T-cell (primary cell): ENCODE measurements at regions not wholly inside any gene's neighbourhood (a gene's known extent, or its start where the extent isn't known, plus 50 kb on each side); places are given as distances from the start of the nearest gene placed in this dataset.

Experiments
- ATAC-seq, 4 experiments: fragments of 200-7000 bp in 3 of 4; fragments of 150-1000 bp in 1 of 4; cut with Tn5 transposase; replicated peaks in 1 of 4; 1 replicate in 3 of 4; 2 replicates in 1 of 4; pipeline ENCODE4 v1.10.0; 2021; ENCODE audit warnings: moderate library complexity in 3 of 4, mild to moderate bottlenecking in 2 of 4, moderate number of reproducible peaks in 1 of 4
- CTCF ChIA-PET, 2 donors: fragments of 300-600 bp; sonication (Branson Sonifier 250); formaldehyde crosslinking; loops; one replicate each; lab custom pipeline; 2022; ENCODE audit warnings: antibody characterized with exemption in 2 of 2; lab: Charles Lee
- POLR2A ChIA-PET, 2 donors: fragments of 300-600 bp; sonication (Branson Sonifier 250); formaldehyde crosslinking; loops; one replicate each; lab custom pipeline; 2022; ENCODE audit warnings: antibody characterized with exemption in 2 of 2; lab: Charles Lee
- DNase-seq, 35 experiments: peaks; one replicate each; pipeline versions ENCODE4 v3.0.0 to v3.0.0-alpha.2; 2013 to 2023
- H3K27ac ChIP-seq: one replicate; pipeline ENCODE4 v1.5.1; 2013; ENCODE audit warnings: low read length
- H3K27me3 ChIP-seq, 2 experiments: replicated peaks in 1 of 2; 1 replicate in 1 of 2; 2 replicates in 1 of 2; pipeline versions ENCODE4 v1.6.1 to v1.7.0; 2013; ENCODE audit warnings: low read length in 1 of 2, mixed read lengths in 1 of 2; ENCODE audit not compliant: control insufficient read depth in 2 of 2, insufficient read depth in 2 of 2; ENCODE audit errors: extremely low read depth in 1 of 2
- H3K36me3 ChIP-seq, 2 donors: 1 replicate in 1 of 2; 2 replicates in 1 of 2; pipeline versions ENCODE4 v1.6.1 to v1.7.0; 2013; ENCODE audit warnings: low read length in 1 of 2; ENCODE audit not compliant: control insufficient read depth in 2 of 2, insufficient read depth in 1 of 2; ENCODE audit errors: extremely low read depth in 1 of 2
- H3K4me1 ChIP-seq, 2 experiments: 1 replicate in 1 of 2; 2 replicates in 1 of 2; pipeline versions ENCODE4 v1.6.1 to v1.7.0; 2013; ENCODE audit warnings: low read length in 2 of 2, mixed read lengths in 1 of 2; ENCODE audit not compliant: insufficient read depth in 2 of 2, control insufficient read depth in 1 of 2; ENCODE audit errors: extremely low read depth in 1 of 2
- H3K4me3 ChIP-seq, 2 donors: 1 replicate in 1 of 2; 2 replicates in 1 of 2; pipeline versions ENCODE4 v1.5.1 to v1.7.0; 2013; ENCODE audit warnings: mild to moderate bottlenecking in 2 of 2, low read length in 1 of 2, moderate library complexity in 1 of 2; ENCODE audit not compliant: control insufficient read depth in 1 of 2; ENCODE audit errors: extremely low read depth in 1 of 2
- H3K9me3 ChIP-seq: 2 replicates; pipeline ENCODE4 v1.7.0; 2013
- H3K27ac Mint-ChIP-seq, 2 donors: one replicate each; pipeline ENCODE4 v1.8.0; 2020 to 2021; ENCODE audit warnings: mild to moderate bottlenecking in 2 of 2, mixed read lengths in 2 of 2
- H3K27me3 Mint-ChIP-seq, 2 donors: one replicate each; pipeline ENCODE4 v1.8.0; 2021 to 2022; ENCODE audit warnings: mixed read lengths in 2 of 2
- H3K36me3 Mint-ChIP-seq: one replicate; pipeline ENCODE4 v1.8.0; 2021; ENCODE audit warnings: mixed read lengths
- H3K4me1 Mint-ChIP-seq, 3 donors: one replicate each; pipeline ENCODE4 v1.8.0; 2020 to 2022; ENCODE audit warnings: mixed read lengths in 3 of 3, mild to moderate bottlenecking in 1 of 3
- H3K4me3 Mint-ChIP-seq, 3 donors: one replicate each; pipeline ENCODE4 v1.8.0; 2020 to 2022; ENCODE audit warnings: mild to moderate bottlenecking in 3 of 3, mixed read lengths in 3 of 3, moderate library complexity in 3 of 3
- H3K9me3 Mint-ChIP-seq, 3 donors: one replicate each; pipeline ENCODE4 v1.8.0; 2020 to 2022; ENCODE audit warnings: mixed read lengths in 3 of 3
- WGBS: methylation state at CpG from one replicate; pipeline ENCODE4 v1.1.5; 2013; ENCODE audit warnings: missing lambda C conversion rate; ENCODE audit not compliant: insufficient coverage; 5-methylcytosine and 5-hydroxymethylcytosine counted together

DNA sequence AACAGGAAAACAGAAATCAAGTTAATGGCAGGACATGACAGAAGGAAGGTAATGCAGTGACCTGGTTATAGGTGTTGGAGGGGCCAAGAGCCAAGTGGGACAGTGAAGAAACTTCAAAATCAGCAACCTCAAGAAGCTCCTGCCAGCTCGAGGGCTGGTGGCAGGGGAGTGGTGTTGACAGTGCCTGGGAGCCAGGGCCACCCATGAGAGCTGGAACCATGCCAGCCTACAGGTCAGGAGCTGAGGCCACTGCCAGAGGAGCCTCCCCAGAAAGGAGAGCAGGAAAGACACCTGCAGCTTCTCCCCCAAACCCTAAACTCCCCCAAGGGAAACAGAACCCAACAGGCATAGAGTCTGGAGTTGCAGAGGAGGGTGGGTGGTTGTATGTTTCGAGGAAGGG, 262.1 kb downstream of the LRFN2 start:
- CTCF ChIA-PET: no interaction called here
- 36% methylated on average over 2 of the region's 2 CpGs for WGBS
- Histone ChIP-seq H3K27me3 (peaks cover 0 to 43% of the 10 kb centered on the region in 2 experiments), H3K4me3 (no peak overlapping the region), H3K36me3 (no peaks in the 10 kb centered on the region), H3K4me1 (peaks cover 0 to 7% of the 10 kb centered on the region in 2 experiments), H3K9me3 (no peaks in the 10 kb centered on the region), H3K27ac (no peak overlapping the region)
- Mint-ChIP-seq H3K4me1 (peaks cover 7 to 10% (median 8%) of the 10 kb centered on the region in 3 donors), H3K27ac (no peak overlapping the region), H3K27me3 (peaks cover 19 to 30% of the 10 kb centered on the region in 2 donors), H3K36me3 (no peaks in the 10 kb centered on the region), H3K9me3 (no peaks in the 10 kb centered on the region), H3K4me3 (no peak overlapping the region)
- no peak for ATAC-seq
- no peak for DNase-seq
- POLR2A ChIA-PET: no interaction called here

DNA sequence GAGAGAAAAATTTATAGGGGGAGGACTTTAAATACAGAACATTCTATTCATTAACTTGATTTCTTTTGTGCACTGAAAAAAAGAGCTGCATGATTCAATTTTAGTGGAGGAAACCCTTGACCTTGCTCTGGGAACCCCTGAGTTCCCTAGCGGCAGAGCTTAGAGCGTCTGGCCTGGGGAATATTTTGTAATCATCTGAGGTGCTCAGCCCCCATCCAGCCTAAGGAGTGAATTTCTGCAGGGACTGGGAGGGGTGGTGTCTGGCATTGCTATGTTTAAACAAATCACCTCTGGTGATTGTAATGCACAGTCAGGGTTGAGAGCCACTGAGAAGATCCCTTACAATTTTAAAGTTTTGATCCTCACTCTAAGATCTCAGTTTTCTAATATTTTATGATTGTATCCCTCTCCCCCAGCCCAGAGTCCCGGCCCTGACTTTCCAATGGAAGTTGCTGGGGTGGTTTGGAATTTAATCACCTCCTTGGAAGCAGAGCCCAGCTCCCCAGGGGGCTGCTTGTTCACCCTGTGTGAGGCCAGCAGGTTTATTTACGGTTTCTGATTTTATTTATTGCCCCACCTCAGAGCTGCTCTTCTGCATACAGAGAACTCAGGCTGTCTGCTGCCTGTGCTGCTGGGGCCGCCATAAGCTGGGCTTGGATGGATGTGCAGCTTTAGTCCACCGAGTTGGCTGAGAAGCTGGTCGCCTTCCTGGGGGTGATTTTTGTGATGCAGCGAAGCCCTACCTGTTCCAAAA, 263.1 kb downstream of the LRFN2 start:
- H3K27me3 ChIP-seq: peaks cover 0 to 39% of the 10 kb centered on the region in 2 experiments
- H3K9me3 Mint-ChIP-seq: peaks cover 0 to 6% (median 4%) of the 10 kb centered on the region in 3 donors
- no peak overlapping the region for H3K4me3 Mint-ChIP-seq
- no peak overlapping the region for H3K27ac ChIP-seq
- H3K9me3 ChIP-seq: no peaks in the 10 kb centered on the region
- ChIA-PET POLR2A (no interaction called here), CTCF (no interaction called here)
- H3K4me1 Mint-ChIP-seq: peaks cover 5 to 7% (median 7%) of the 10 kb centered on the region in 3 donors
- H3K27me3 Mint-ChIP-seq: peaks cover 21 to 31% of the 10 kb centered on the region in 2 donors
- no peaks in the 10 kb centered on the region for H3K36me3 ChIP-seq
- H3K27ac Mint-ChIP-seq: no peak overlapping the region
- no peak for ATAC-seq
- no peaks in the 10 kb centered on the region for H3K36me3 Mint-ChIP-seq
- no peak for DNase-seq
- H3K4me1 ChIP-seq: peaks cover 0 to 6% of the 10 kb centered on the region in 2 experiments
- H3K4me3 ChIP-seq: no peak overlapping the region
- 92% methylated on average over 2 of the region's 8 CpGs for WGBS

DNA sequence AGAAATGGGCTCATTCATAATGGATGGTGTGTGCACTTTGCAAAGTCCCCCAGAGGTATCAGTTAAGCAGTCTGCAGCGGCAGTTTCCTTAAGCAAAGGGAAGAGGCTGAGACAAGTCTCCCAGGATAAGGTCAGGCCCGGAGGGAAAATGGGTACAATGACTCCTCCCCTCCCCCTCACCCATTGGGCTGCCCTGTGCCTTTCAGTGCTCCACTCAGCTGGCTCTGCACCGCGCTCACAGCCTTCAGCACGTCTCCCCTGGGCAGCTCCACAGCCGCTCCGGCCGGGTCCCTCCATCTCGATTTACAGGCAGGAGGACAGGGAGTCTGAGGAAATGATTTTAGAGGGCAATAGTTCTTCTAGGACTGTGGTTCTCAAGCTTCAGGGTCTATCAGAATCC, 264.8 kb downstream of the LRFN2 start:
- Mint-ChIP-seq H3K27ac (no peak overlapping the region), H3K4me1 (peaks cover 0 to 2% (median 0%) of the 10 kb centered on the region in 3 donors), H3K9me3 (peaks cover 0 to 7% (median 4%) of the 10 kb centered on the region in 3 donors), H3K4me3 (no peak overlapping the region), H3K27me3 (peaks cover 20 to 21% of the 10 kb centered on the region in 2 donors), H3K36me3 (no peaks in the 10 kb centered on the region)
- no peak overlapping the region for H3K27ac ChIP-seq
- H3K4me1 ChIP-seq: no peaks in the 10 kb centered on the region
- POLR2A ChIA-PET: no interaction called here
- H3K27me3 ChIP-seq: peaks cover 0 to 26% of the 10 kb centered on the region in 2 experiments
- DNase-seq (no peak), ATAC-seq (no peak)
- CTCF ChIA-PET: interaction anchor here in 1 of 2 donors (0.6 kb wide), 1 partner anchor 24 kb away, joined by 3 read pairs; no protein-coding TSS in a partner anchor
- WGBS: 60% methylated on average over 1 of the region's 9 CpGs
- no peaks in the 10 kb centered on the region for H3K36me3 ChIP-seq
- no peaks in the 10 kb centered on the region for H3K9me3 ChIP-seq
- no peak overlapping the region for H3K4me3 ChIP-seq

DNA sequence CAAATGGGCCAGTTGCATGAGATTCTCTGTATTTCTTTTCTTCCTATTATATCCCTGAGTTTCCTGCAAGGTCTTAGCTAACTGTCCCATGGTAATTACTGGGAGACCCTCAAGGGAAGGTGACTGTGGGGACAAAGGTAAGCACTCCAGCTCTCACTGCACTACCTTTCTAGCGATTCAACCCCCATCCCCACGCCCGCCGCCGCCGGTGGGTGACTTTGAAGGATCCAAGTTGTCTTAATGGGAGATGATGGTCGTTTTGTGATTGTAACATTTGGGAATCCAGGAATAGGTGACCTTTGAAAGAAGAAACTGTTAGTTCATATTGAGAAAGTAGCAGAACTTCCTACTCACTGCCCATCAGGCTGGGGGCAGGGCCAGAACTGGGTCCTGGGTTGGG, 265.5 kb downstream of the LRFN2 start:
- Histone ChIP-seq H3K27ac (no peak overlapping the region), H3K27me3 (peaks cover 0 to 25% of the 10 kb centered on the region in 2 experiments), H3K4me3 (no peak overlapping the region), H3K36me3 (no peaks in the 10 kb centered on the region), H3K4me1 (no peaks in the 10 kb centered on the region), H3K9me3 (no peaks in the 10 kb centered on the region)
- H3K9me3 Mint-ChIP-seq: peaks cover 0 to 7% (median 4%) of the 10 kb centered on the region in 3 donors
- ChIA-PET POLR2A (no interaction called here), CTCF (no interaction called here)
- peaks cover 17 to 26% of the 10 kb centered on the region in 2 donors for H3K27me3 Mint-ChIP-seq
- H3K36me3 Mint-ChIP-seq: no peaks in the 10 kb centered on the region
- H3K27ac Mint-ChIP-seq: no peak overlapping the region
- H3K4me1 Mint-ChIP-seq: peaks cover 0 to 2% (median 0%) of the 10 kb centered on the region in 3 donors
- ATAC-seq (no peak), DNase-seq (no peak)
- no CpG with 5 or more reads among the region's 7 CpGs for WGBS
- H3K4me3 Mint-ChIP-seq: no peak overlapping the region

DNA sequence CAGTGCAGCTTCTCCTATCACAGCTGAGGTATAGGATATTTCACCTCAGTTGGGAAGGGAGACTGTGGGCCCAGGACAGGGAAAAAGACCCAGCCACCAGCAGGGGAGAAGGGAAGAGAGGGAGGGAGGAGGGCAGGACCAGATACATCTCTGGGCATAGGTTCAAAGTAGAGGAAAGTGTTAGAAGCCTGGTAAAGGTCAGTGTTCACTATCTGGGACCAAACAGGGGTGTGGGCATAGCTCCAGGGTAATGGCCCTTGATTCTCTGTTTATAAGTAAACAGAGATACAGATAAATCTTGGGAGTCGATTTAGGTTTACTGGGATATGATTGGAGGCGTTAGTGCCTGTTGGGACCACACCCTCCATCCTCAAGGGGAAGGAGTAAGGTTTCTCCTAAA, 266.2 kb downstream of the LRFN2 start:
- Histone ChIP-seq H3K9me3 (no peaks in the 10 kb centered on the region), H3K27me3 (peaks cover 0 to 23% of the 10 kb centered on the region in 2 experiments), H3K4me1 (no peaks in the 10 kb centered on the region), H3K4me3 (no peak overlapping the region), H3K36me3 (no peaks in the 10 kb centered on the region), H3K27ac (no peak overlapping the region)
- Mint-ChIP-seq H3K4me3 (no peak overlapping the region), H3K4me1 (peaks cover 0 to 2% (median 0%) of the 10 kb centered on the region in 3 donors), H3K27ac (no peak overlapping the region), H3K36me3 (no peaks in the 10 kb centered on the region), H3K27me3 (peaks cover 17 to 27% of the 10 kb centered on the region in 2 donors), H3K9me3 (peaks cover 0 to 7% (median 4%) of the 10 kb centered on the region in 3 donors)
- WGBS: no CpG with 5 or more reads among the region's 2 CpGs
- no peak for ATAC-seq
- POLR2A ChIA-PET: no interaction called here
- no peak for DNase-seq
- CTCF ChIA-PET: no interaction called here

DNA sequence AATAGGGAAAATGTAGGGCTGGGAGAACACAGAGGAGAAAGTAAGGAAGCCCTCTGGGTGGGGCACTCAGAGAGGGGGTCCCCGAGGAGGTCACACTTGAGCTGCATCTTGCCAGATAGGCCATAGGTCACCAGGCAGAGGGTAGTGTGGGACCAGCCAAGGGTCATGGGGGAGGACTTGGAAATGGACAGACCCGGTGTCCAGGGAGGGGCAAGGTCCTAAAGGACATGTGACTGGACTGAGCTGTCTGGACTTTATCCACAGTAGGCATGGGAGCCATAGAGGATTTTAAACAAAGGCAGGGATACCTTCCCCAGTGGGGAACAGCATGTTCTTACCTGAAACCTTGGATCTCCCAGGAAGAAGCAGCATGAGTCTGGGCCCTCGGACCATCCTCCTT, 266.7 kb downstream of the LRFN2 start:
- peaks cover 0 to 7% (median 4%) of the 10 kb centered on the region in 3 donors for H3K9me3 Mint-ChIP-seq
- no peak for DNase-seq
- H3K27me3 Mint-ChIP-seq: peaks cover 14 to 27% of the 10 kb centered on the region in 2 donors
- no peaks in the 10 kb centered on the region for H3K36me3 Mint-ChIP-seq
- WGBS: 77% methylated on average over 3 of the region's 3 CpGs
- H3K4me1 ChIP-seq: no peaks in the 10 kb centered on the region
- ChIA-PET CTCF (no interaction called here), POLR2A (no interaction called here)
- no peak overlapping the region for H3K27ac Mint-ChIP-seq
- H3K27me3 ChIP-seq: peaks cover 0 to 21% of the 10 kb centered on the region in 2 experiments
- no peaks in the 10 kb centered on the region for H3K9me3 ChIP-seq
- ATAC-seq: no peak
- H3K4me3 ChIP-seq: no peak overlapping the region
- H3K27ac ChIP-seq: no peak overlapping the region
- H3K36me3 ChIP-seq: no peaks in the 10 kb centered on the region
- no peak overlapping the region for H3K4me3 Mint-ChIP-seq
- no peaks in the 10 kb centered on the region for H3K4me1 Mint-ChIP-seq
